ENCODE measurements at regions not wholly inside any gene's neighbourhood (a gene's known extent, or its start where the extent isn't known, plus 50 kb on each side); places are given as distances from the start of the nearest gene placed in this dataset.
"Not testable (repeated sequence)": the region's sequence is repeated elsewhere in the genome, so short reads cannot be mapped to it uniquely, and the experiment has no call there.

DNA sequence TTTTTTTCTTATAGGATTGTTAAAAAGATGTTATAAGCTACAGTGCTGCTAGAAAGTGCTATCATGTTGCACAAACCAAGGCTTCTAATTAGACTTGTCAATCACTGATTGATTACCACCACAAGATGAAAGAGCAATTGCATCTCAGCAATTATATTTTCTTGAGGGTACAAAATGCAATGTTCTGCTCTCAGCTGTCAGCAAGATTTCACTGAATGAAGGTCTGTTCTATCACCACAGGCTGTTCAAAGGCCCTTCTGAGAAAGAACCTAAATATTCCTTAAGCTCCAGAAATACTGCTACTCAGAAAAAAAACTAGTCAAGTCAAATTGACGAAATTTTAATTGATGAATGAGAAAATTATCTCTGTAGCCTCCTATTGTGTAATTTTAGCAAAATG lies 301.9 kb upstream of the KYNU start:
- no peak for DNase-seq (ENCODE audit: low spot score)

DNA sequence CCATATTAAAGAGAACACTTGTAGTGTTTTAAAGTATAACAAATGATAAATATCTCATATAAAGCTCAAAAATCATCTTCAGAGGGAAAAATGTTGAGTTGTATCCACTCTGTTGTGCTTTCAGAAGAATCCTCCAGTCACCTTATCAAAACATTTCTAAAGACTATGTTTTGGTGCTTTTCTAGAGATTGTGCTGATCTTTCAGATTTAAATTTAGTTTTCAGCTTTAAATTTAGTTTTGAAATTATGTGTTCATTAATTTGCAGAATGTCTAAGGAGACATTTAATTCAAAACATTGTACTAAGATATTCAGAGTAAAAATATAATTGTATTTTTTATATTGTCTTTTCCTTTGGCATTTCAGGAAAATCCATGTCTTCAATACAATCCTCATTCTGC lies 303.1 kb upstream of the KYNU start:
- no peak for DNase-seq (ENCODE audit: low spot score)

DNA sequence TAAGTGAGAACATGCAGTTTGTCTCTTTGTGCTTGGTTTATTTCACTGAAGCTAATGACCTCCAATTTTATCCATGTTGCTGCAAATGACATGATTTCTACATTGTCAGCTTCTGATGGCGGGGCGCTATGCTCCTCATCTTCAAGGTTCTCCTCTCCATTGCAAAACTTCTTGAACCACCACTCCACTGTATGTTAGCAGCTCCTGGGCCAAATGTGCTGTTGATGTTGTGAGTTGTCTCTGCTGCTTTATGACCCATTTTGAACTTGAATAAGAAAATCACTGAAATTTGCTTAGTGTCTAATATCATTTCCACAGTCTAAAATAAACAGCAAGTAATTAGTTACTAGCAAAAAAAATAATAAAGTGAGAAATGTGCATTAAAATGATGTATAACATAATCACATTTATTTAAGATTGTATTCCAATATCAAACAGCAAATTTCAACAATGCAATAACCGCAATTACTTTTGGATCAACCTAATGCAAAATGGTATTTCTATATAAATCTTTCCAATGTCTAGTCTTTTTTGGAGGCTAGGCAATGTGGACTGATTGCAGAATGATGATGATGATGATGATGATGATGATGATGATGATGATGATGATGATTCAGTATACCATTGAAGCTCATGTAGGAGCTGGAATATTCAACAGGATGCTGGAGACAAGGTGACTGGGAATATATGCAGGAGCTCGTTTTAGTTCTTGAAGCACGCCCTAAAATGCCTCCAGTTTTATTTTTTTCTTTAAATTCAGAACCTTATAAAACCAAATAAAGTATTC lies 304.9 kb upstream of the KYNU start:
- DNase-seq (ENCODE audit: low spot score) = no peak

DNA sequence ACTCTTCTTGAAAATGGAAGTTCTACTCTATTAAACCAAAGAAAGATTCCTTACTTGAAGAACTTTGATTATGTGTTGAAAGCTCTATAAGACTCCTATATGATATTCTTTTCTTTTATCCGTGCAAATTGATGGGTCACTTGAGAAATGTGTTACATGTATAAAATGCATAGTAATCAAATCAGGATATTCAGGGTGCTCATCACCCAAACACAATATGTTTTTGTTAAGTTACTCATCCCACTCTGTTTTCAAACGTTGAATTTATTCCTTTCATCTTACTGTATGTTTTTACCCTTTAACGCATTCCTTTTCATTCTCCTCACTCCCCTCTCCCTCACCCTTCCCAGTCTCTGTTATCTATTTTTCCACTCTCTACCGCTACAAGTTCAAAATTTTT lies 305.5 kb upstream of the KYNU start:
- DNase-seq (ENCODE audit: low spot score) = no peak

DNA sequence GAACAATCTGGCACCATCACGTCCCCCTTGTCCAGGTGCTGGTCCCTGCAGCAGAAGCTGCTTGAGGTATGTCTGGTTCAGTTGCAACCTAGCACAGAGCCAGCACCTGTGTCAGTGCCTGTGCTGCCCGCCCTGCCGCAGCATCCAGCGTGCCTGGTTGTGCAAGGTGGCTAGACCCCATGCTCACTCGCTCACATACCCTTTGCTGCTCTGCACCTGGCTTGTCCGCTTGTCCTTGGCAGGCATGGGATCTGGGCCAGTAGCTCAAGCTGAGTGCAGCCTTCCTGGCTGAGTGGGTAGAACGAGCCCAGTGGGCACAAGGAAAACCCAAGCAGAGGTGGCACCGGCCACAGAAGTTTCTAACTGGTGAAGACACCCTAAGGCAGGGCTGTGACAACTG lies 314.6 kb upstream of the KYNU start:
- DNase-seq (ENCODE audit: low spot score) = no peak

DNA sequence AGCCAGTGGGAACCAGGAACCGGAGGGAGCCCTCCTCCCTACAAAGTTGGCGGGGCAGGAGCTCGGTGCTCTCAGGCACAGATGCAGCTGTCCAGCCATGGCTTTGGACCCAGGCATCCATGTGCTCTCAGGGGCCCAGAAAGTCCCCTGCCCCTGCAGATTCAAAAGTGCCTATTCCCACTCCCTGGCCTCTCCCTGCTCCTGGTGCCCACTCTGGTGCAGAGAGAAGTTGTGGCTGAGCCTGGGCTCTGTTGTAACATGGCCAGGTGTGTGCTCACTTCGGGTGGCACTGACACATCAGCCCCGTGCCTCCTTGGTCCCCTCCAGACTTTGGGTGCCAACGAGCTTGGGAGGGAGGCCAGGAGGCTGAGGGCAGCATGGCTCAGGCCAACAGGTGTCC lies 315.8 kb upstream of the KYNU start:
- DNase-seq (ENCODE audit: low spot score) = no peak

DNA sequence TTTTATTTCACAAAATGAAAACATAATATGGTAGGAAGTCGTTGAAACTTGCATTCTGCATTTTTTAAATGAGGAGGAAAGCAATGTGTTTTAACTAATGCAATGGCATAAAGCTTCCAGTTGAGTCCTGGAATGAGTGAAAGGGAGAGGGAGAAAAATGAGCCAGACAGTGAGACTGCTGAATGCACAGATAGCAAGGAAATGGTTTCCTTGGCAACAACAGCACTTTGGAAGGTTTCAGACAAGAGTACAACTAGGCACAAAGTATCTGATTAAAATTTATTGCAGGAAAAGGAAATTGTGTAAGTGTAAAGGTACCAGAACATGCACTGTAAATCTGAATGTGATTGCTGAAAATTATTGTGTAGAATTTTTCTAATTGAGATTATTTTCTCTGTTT lies 320.1 kb upstream of the KYNU start:
- no peak for DNase-seq (ENCODE audit: low spot score)

DNA sequence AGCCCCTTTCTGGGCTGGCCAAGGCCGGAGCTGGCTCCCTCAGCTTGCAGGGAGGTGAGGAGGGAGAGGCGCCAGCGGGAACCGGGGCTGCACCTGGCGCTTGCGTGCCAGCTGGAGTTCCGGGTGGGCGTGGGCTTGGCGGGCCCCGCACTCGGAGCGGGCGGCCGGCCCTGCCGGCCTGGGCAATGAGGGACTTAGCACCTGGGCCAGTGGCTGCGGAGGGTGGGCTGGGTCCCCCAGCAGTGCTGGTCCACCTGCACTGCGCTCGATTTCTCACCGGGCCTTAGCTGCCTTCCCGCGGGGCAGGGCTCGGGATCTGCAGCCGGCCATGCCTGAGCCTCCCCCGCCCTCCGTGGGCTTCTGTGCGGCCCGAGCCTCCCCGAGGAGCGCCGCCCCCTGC lies 331.5 kb upstream of the KYNU start:
- not testable (repeated sequence) for DNase-seq (ENCODE audit: low spot score)

DNA sequence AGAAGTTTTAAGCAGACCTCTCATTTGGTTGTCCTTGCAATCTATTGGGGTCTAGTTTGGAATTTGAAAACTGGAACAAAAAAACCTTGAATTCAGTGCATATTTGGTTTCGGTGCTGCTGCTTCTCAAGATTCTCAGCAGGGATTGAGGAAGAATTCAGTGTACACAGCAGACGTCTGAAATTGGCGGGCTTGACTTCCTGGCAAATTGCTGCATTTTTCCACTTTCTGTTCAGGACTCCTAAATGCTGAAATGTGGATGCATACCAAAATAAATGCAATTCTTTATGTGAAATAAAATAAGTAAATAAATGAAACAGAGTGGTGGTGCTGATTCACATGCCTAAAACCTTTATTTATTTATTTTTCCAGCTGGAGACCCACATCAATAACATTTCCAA lies 332.4 kb upstream of the KYNU start:
- no peak for DNase-seq (ENCODE audit: low spot score)

DNA sequence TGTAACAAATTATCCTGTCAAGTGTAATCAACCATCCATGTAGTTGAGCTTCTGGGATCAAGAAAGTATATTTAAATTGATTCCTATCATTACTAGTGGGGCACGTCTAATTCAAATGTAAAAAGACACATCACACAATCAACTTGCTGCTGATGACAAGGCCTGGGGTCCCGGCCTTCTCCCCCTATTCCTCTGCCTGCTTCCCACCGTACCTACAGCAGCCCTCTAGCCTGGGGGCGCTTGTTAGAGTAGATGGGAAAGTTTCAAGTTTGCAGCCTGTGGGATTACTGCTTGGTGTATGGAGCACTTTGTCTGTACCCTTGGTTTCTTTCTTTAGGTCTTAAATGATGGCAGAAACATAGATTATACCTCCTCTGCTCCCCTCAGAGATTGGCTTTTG lies 333.3 kb upstream of the KYNU start:
- no peak for DNase-seq (ENCODE audit: low spot score)

DNA sequence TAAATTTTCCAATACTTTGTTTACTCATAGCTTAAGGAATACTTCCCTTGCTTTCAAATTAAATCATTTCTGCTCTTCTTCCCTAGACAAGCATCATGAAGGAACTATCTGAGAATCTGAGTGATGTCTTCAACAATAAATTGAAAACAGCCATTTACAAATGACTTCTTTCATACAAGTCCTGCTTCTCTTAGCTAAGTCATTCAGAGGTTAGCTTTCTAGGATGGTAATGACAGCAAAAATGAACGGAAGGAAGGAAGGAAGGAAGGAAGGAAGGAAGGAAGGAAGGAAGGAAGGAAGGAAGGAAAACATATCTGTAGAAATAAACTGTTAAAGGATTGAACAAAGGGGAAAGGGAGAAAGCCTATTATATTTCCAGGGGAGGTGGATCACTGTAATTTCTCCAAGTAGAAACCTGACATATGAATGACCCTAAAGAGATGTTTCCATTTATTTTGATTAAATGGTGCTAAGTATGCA lies 335.0 kb upstream of the KYNU start:
- DNase-seq (ENCODE audit: low spot score) = no peak

DNA sequence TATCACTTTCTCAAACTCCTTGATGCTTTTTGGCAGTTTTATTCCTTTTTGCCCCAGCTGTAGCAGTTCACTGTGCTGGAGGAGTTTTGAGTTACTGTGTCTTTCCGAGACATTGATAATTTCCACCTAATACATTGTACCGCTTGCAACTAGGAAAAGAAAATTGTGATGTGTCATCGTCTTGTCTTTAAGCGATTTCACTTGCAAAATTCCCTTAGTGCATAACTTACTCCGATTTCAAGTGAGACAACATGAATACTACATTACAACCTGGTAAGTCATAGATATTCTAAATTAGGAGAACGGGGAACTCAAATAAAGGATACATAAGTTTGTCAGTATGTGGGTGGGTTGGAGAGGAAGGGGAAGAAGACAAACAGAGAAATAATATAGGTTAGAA lies 340.5 kb upstream of the KYNU start:
- no peak for DNase-seq (ENCODE audit: low spot score)

DNA sequence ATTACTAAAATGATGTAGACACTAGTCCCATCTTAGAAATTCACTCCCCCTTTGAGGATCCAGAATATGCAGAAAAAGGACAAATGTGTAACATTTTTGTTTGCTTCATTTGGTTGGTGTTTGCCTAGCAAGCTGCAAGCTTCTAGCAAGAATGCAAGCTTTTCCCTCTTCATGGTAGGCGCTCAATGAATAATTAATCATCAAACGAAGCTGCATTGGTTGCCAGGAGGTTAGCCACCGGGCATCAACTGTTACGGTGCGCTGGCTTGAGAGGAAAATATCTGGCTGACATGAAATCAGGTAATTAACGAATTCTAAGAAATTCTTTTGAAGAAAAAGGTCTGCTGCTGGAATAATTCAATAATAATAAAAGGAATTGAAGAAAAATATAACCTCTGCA lies 341.0 kb upstream of the KYNU start:
- no peak for DNase-seq (ENCODE audit: low spot score)

DNA sequence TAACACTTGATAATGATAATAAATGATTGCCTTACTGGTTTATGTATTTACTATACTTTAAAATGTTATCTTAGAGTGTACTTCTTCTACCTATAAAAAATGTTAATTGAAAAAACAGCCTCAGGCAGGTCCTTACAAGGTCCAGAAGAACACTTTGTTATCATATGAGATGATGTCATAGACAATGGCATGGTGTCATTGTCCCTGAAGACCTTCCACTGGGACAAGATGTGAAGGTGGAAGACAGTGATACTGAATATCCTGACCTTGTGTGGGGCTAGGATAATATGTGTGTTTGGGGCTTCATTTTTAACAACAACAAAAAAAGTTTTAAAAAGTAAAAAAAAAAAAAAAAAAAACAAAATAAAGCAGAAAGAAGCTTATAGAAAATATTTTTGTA lies 342.2 kb upstream of the KYNU start:
- DNase-seq (ENCODE audit: low spot score) = no peak

DNA sequence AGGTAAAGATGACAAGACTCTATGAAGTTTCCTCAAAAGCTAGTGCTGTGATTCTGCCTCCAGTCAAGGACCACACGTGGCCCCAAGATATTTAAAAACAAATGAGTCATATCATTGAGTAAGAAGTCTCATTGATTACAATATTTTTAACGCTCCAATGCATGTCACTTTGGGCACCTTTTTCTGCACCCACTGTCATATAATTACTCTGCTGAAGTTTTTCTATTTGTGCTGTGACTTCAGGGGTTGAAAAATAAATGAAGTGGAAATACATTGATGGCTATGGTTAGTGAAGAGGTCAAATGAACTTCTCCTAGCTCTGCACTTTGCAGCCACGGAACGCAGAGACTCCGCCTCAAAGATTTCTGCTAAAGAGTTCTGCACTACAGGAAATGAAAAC lies 344.3 kb upstream of the KYNU start:
- no peak for DNase-seq (ENCODE audit: low spot score)

DNA sequence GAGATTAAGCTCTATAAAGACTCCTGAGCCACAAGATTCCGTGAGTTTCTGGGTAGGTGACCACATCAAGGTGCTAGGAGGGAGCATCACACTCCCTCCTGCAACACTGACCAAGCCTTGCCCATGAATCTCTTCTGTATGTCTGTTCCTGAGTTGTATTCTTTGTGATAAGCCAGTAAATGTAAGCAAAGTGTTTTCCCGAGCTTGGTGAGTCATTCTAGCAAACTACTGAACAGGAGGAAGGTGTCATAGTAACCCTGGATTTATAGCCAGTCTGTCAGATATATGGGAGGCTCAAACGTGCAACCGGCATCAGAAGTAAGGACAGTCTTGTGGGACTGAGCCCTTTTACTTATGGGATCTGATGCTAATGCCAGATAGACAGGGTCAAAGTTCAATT lies 346.1 kb upstream of the KYNU start:
- DNase-seq (ENCODE audit: low spot score) = no peak

DNA sequence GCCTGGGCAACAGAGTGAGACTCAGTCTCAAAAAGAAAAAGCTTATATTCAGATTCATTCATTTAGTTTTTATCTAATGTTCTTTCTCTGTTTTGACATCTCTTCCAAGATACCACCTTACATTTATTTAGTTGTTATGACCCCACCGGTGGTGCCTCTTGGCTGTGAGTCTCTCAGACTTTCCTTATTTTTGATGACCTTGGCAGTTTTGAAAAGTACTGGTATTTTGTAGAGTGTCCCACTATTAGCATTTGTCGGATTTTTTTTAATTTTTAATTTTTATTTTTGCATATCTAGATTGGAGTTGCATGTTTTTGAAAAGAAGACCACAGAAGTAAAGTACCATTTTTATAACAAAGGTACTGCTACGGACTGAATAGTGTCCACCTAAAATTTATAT lies 351.7 kb upstream of the KYNU start:
- no peak for DNase-seq (ENCODE audit: low spot score)

DNA sequence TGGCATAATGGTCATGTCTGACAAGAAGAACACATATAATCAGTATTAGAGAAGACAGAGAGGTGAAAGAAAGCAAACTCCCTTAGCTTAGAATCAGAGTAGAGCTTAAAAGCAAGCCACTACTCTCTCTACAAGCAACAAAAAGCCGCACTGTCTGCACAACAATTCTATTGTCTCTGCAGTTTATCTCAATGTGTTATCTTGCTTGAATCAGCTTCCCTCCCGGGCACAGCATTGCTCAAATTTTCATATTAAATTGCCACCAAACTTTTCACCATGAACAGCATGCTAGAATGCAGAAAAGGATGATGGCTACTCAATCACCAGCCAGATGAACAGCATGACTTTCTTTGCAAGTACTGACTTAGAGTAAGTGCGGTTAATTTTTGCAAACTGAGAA lies 356.0 kb upstream of the KYNU start:
- no peak for DNase-seq (ENCODE audit: low spot score)

DNA sequence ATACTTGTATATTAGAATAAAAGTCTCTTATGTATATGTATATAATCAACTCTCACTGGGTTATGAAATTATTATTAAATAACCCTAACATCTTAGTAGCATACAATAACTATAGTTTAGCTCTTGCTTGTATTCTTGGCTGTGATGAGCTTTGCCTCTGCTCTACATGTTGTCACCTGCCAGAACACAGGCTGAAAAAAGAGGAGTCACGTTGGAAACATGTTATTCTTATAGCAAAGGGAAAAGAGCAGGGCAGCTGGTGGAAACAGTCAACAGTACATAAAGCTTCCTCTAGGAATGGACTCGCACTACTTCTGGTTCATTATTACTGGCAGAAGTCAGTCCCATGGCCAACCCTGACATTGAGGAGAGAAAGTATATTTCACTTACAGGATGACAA lies 362.0 kb upstream of the KYNU start:
- no peak for DNase-seq (ENCODE audit: low spot score)

DNA sequence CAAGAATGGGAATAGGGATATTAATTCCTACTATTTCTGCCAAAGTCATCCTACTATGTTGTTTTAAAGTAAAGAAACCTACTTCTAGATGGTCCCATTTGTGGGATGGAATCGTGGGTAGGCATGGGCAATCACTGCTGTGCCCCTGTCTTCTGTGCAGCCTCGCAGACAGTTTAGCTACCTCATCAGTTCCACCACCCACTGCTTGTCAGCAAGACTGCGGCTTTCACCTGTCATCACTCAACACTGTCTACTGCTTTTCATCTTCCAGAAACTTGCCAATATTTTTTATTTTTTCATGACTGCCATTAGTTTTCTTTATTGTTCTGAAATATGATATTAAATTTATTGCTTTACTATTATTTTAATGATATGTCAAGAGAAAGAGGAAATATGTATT lies 368.1 kb upstream of the KYNU start:
- DNase-seq (ENCODE audit: low spot score) = no peak

DNA sequence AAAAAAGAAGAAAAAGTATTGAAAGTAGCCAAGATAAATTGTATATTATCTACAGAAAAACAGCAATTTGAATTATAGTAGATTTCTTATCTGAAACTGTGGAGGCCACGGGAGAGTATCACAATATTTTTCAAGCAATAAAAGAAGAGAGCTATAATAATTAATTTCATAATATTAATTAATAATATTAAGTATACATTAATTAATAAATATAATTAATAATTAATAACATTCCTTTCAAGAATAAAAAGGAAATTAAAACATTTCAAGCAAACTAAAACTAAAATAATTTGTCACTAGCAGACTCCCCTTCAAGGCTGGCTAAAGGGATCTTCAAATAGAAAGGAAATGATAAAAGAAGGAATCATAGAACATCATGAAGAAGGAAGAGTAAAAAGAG lies 372.7 kb upstream of the KYNU start:
- no peak for DNase-seq (ENCODE audit: low spot score)

DNA sequence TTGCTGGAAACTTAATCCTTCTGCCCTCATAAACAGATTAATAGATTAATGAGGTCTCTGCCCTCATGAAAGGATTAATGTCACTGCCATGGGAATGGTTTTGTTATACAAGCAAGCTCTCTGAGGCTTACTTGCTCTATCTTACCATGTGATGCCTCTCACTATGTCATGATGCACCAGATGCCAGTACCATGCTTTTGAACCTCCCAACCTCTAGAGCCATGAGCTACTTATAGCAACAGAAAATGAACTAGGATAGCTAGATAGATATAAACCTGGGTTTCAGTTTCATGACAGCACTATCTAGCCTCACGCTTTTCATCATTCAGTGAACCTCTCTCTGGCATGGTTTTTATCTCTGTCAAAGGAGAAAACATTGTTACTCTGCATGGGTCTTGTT lies 371.6 kb upstream of the LRP1B start:
- no peak for DNase-seq (ENCODE audit: low spot score)

DNA sequence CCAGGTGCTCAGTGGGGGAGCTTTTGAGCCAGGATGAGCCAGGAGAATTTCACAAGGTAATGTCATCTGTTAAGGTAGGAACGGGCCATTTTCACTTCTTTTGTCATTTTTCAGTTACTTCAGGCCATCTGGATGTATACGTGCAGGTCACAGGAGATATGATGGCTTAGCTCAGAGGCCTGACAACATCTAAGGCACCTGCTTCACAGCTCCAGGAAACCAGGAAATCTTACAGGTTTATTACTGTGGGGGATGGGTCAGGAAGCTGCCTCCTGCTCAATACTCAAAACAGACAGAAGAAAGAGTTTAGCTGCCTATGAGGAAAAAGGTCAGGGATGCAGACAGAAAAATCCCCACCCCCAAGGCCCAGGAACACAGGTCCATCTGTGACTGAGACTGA lies 364.3 kb upstream of the LRP1B start:
- DNase-seq (ENCODE audit: low spot score) = no peak

DNA sequence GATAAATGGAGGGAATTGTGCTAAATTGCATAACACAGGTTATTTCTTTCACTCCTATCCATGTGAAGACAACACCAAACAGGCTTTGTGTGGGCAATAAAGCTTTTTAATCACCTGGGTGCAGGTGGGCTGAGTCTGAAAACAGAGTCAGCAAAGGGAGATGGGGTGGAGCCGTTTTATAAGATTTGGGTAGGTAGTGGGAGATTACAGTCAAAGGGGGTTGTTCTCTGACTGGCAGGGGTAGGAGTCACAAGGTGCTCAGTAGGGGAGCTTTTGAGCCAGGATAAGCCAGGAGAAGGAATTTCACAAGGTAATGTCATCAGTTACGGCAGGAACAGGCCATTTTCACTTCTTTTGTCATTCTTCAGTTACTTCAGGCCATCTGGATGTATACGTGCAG lies 358.8 kb upstream of the LRP1B start:
- not testable (repeated sequence) for DNase-seq (ENCODE audit: low spot score)

DNA sequence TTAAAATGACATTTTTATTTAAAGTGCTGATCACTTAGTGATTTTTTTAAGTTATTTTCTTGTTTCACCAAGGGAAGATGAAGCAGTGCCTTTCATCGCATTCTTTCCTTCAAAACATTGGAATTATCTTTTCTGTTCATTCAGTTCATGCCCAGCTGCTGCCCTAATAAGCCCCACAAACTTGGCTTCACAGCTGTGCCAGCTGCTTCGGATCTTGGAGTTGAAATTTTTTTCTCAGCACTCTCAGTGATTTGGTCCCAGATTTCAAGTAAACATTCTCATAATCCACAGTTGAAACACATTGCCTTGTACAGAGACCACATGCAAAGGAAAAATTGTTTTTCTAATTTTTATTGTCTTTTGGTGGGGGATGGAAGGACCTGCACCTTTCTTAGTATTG lies 353.3 kb upstream of the LRP1B start:
- no peak for DNase-seq (ENCODE audit: low spot score)
